ENCODE measurements at regions not wholly inside any gene's neighbourhood (a gene's known extent, or its start where the extent isn't known, plus 50 kb on each side); places are given as distances from the start of the nearest gene placed in this dataset.

DNA sequence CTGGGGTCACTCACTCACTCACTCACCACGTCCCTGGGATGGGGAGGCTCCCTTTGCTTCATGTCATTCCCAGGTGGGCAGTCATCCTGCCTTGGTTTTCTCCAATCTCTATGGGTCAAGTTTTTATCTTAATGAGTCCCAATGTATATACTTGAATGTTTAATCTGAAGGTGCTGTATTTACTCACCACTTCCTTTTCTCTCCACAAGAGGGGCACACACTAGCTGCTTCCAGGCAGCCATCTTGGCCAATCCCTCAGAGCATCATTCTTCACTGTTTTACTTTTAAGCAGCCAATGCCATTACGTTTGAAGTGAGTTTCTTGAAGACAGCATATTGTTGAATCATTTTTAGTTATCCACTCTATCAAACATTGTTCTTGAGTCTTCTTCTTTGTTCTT is 153.4 kb upstream of the ARSJ start:
- TF ChIP-seq, protein P1, sequence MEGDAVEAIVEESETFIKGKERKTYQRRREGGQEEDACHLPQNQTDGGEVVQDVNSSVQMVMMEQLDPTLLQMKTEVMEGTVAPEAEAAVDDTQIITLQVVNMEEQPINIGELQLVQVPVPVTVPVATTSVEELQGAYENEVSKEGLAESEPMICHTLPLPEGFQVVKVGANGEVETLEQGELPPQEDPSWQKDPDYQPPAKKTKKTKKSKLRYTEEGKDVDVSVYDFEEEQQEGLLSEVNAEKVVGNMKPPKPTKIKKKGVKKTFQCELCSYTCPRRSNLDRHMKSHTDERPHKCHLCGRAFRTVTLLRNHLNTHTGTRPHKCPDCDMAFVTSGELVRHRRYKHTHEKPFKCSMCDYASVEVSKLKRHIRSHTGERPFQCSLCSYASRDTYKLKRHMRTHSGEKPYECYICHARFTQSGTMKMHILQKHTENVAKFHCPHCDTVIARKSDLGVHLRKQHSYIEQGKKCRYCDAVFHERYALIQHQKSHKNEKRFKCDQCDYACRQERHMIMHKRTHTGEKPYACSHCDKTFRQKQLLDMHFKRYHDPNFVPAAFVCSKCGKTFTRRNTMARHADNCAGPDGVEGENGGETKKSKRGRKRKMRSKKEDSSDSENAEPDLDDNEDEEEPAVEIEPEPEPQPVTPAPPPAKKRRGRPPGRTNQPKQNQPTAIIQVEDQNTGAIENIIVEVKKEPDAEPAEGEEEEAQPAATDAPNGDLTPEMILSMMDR (IDR thresholded peaks at IDR 0.05): peak in 2 of 6 experiments; percentile 9 to 18
- TF ChIP-seq POLR2A (IDR thresholded peaks at IDR 0.05): no peak
